ENCODE measurements at regions not wholly inside any gene's neighbourhood (a gene's known extent, or its start where the extent isn't known, plus 50 kb on each side); places are given as distances from the start of the nearest gene placed in this dataset.

- DNase-seq (ENCODE audit: low read depth) = no peak
Measured at GRCh38 chr7:145645135-145645515, 471.5 kb upstream of the CNTNAP2 start.

GRCh38 chr7:145644426-145645134, 472.0 kb upstream of the CNTNAP2 start:
- DNase-seq (ENCODE audit: low read depth) = peak; percentile 48

DNA sequence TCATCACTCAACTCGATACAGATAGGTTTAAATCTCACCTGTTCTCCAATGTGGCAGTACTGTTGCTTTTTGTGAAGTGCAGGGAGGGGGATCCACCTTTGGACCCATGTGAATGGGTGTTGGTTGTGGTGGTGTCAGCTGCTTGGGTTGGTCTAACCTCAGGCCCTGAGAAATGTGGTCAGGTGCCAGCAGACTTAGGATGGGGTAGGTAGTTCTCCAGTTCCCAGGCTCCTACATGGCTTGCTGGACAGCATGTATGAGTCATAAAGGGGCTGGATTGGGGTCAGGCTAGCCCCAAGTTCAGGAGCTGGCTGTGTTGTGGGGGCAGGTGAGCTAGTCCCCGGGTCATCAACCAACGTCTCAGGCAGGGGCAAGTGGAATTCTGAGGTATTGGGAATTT, 472.6 kb upstream of the CNTNAP2 start:
- no peak for DNase-seq (ENCODE audit: low read depth)

GRCh38 chr7:145633513-145633912, 483.1 kb upstream of the CNTNAP2 start:
- no peak for DNase-seq (ENCODE audit: low read depth)

GRCh38 chr7:145624618-145625017, 492.0 kb upstream of the CNTNAP2 start:
- peak; percentile 59 for DNase-seq (ENCODE audit: low read depth)

- no peak for DNase-seq (ENCODE audit: low read depth)
Measured at GRCh38 chr7:145605963-145606362, 510.6 kb upstream of the CNTNAP2 start.

DNA sequence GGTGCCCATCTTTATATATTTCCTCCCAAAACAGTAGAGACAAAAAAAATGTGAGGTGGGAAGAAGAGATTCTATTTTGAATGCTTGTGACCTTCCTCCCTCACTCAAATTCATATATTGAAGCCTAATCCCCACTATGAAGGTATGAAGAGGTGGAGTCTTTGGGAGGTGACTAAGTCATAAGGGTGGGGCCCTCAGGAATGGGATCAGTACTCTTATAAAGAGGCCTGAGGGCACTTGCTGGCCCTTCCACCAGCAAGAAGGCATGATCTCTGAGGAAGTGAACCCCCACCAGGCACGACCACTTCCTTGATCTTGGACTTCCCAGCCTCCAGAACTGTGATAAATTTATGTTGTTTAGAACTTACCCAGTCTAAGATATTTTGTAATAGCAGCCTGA, 517.2 kb upstream of the CNTNAP2 start:
- DNase-seq (ENCODE audit: low read depth) = no peak

DNA sequence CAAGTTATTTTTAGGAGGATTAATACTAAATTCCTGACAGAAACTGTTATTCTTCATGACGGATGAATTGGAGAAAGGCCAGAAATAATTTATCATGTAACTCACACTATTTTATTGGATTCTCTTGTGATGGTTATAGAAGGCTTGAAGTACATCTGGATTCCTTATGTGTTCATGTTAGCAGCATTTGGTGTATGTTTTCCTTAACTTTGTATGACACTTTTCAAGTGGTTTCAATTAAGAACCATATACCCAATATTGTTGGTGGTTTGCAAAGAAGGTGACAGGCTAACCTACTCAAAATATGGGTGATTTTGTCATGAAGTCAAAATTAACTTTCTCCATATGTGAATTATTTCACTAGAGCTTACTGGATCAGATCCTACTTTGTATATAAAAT, 532.2 kb upstream of the CNTNAP2 start:
- DNase-seq (ENCODE audit: low read depth) = no peak

DNA sequence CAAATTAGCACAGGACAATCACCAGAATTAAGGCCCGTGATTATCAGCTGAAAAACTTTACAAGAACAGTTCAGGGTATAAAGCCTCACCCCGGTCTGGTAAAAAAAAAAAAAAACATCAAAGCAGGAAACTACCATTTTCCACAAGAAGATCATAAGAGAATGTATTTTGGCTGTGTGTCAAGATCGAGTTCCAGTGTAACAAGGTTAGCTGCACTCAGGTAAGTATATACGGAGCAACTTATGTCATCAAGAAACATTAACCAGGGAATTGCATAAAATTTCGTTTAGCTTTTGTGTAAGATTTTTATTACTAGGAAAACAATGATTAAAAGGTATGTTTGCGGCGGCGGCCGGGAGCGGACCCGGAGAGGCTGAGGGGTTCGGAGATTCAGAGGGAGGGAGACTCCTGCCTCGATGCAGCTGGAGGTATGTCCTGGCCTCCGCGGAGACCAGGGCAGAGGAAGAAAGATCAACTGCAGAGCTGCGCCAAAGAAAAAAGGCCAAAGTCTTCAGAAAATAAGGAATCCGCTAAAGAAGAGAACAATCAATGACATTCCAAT, 533.8 kb upstream of the CNTNAP2 start:
- DNase-seq (ENCODE audit: low read depth) = no peak

DNA sequence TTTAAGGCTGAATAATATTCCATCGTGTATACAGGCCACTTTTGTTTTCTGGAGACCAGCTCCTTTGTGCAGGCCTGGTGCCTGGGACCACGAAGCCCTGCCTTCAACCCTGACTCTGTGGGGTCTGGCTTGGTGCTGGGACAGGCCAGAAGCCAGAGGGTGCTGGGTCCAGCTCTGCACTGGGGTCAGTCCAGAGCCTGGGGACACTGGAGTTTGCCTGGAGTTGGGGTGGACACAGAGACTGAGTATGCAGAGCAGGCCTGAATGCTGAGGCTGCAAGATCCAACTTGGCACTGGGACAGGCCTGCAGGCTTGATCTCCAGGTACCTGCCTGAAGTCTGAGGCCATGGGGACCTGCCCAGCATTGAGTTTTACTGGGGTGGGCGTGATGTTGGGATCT, 558.8 kb upstream of the CNTNAP2 start:
- DNase-seq (ENCODE audit: low read depth) = no peak

DNA sequence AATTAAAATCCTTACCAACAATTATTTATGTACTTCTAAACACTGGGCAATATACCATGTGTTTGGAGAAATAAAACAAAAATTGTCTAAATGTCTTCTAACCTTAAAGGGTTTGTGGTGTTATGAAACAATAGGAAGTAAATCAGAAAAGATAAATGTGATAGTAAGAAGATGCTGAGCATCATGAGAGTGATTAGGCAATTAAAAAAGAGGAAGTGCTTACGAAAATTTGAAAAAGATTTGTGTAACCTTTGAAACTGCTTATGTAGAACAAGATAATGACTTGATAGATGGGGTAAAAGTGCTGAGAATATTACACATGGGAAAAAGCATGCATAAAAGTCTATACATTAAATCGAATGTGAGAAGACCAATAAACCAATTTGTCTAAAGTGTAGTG, 573.4 kb upstream of the CNTNAP2 start:
- no peak for DNase-seq (ENCODE audit: low read depth)

GRCh38 chr7:145539910-145540309, 576.7 kb upstream of the CNTNAP2 start:
- DNase-seq (ENCODE audit: low read depth) = no peak

- DNase-seq (ENCODE audit: low read depth) = peak; percentile 40
Measured at GRCh38 chr7:145534301-145534700, 582.3 kb upstream of the CNTNAP2 start.

DNA sequence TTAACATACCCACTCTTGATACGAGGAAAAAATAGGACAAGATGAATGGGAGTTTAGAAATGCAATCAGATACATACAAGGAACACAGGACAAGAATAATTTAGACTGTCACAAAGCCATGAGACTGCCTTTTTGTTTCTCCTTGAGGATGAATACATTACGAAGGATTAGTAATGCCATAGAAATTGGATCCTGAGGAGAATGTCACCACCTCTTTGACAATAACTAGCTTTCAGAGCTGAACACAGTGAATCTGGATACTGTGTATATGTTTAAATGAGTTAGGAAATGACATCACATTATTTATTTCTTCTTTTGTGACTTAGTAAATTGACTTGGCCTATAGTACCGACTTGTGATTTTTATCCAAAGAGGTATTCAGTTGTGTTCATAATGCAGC, 596.3 kb upstream of the CNTNAP2 start:
- no peak for DNase-seq (ENCODE audit: low read depth)

GRCh38 chr7:145511004-145511403, 605.6 kb upstream of the CNTNAP2 start:
- no peak for DNase-seq (ENCODE audit: low read depth)

DNA sequence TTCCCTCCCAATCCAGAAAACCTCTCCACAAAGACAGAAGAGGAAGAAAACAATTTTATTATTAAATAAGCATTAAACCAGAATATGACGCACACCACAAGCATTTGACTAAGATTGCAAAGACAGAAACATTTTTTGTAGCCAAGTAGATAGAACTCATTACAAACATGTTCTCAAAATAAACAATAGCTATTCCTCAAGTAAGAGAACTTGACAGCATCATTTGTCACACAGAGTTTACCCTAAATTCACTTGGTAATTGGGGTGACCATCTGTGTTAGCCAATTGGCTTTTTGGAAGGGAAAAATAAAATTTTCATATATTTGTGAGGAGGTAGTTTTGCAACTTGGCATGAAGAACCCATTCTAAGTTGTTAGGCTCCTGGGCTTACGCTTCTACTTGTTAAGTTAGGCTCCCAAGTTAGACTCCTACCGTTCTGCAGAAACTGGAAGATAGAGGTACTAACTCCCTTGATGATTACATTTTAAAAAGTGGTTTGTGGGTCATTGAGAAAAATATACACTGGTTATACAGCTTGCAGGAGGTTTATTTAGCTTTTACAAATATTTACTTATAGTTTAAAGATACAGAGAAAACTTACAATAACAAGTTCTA, 618.6 kb upstream of the CNTNAP2 start:
- peak; percentile 36 for DNase-seq (ENCODE audit: low read depth)

GRCh38 chr7:145490356-145490755, 626.2 kb upstream of the CNTNAP2 start:
- no peak for DNase-seq (ENCODE audit: low read depth)

DNA sequence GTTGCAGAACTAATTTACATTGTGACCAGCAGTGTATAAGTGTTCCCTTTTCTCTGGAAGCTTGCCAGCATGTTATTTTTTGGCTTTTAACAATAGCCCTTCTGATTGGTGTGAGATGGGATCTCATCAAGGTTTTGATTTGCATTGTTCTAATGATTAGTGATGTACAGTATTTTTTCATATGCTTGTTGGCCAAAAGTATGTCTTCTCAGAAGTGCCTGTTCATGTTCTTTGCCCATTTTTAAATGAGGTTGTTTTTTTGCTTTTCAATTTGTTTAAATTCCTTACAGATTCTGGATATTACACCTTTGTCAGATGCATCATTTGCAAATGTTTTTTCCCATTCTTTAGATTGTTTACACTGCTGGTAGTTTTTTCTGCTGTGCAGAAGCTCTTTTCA, 627.0 kb upstream of the CNTNAP2 start:
- DNase-seq (ENCODE audit: low read depth) = no peak

- DNase-seq (ENCODE audit: low read depth) = no peak
Measured at GRCh38 chr7:145488816-145489215, 627.8 kb upstream of the CNTNAP2 start.

GRCh38 chr7:145481985-145482384, 634.6 kb upstream of the CNTNAP2 start:
- no peak for DNase-seq (ENCODE audit: low read depth)

- DNase-seq (ENCODE audit: low read depth) = no peak
Measured at GRCh38 chr7:145478541-145478940, 638.1 kb upstream of the CNTNAP2 start.

- DNase-seq (ENCODE audit: low read depth) = no peak
Measured at GRCh38 chr7:145474009-145474686, 638.3 kb upstream of the TPK1 start.

- no peak for DNase-seq (ENCODE audit: low read depth)
Measured at GRCh38 chr7:145471883-145472282, 636.0 kb upstream of the TPK1 start.

Data from stromal cell of bone marrow (primary cell).